CD14-positive monocyte (primary cell): ENCODE measurements at regions not wholly inside any gene's neighbourhood (a gene's known extent, or its start where the extent isn't known, plus 50 kb on each side); places are given as distances from the start of the nearest gene placed in this dataset.
"Not testable (repeated sequence)": the region's sequence is repeated elsewhere in the genome, so short reads cannot be mapped to it uniquely, and the experiment has no call there.

ENCODE experiments used
- DNase-seq, 3 donors: peaks; one replicate each; pipeline ENCODE4 v3.0.0-alpha.2; 2011 to 2022
- H2AFZ ChIP-seq: 2 replicates; pipeline ENCODE4 v1.6.0; 2012; ENCODE audit warnings: mild to moderate bottlenecking, low read depth, low read length, inconsistent platforms; ENCODE audit not compliant: insufficient read depth, poor library complexity, severe bottlenecking
- H3K27ac ChIP-seq, 2 donors: 1 replicate in 1 of 2; 2 replicates in 1 of 2; pipeline ENCODE4 v1.5.1; 2012 to 2013; ENCODE audit warnings: low read length in 2 of 2, control low read depth in 1 of 2, inconsistent platforms in 1 of 2, low read depth in 1 of 2, mild to moderate bottlenecking in 1 of 2
- H3K27me3 ChIP-seq, 2 donors: one replicate each; pipeline versions ENCODE4 v1.6.0 to v1.6.1; 2011 to 2013; ENCODE audit warnings: low read length in 2 of 2; ENCODE audit not compliant: control insufficient read depth in 2 of 2, insufficient read depth in 2 of 2
- H3K36me3 ChIP-seq, 2 donors: replicated peaks in 1 of 2; 1 replicate in 1 of 2; 2 replicates in 1 of 2; pipeline versions ENCODE4 v1.5.1 to v1.6.1; 2012 to 2013; ENCODE audit warnings: low read length in 2 of 2, control low read depth in 1 of 2, inconsistent platforms in 1 of 2, mild to moderate bottlenecking in 1 of 2; ENCODE audit not compliant: insufficient read depth in 2 of 2, control insufficient read depth in 1 of 2
- H3K4me1 ChIP-seq, 2 donors: 1 replicate in 1 of 2; 2 replicates in 1 of 2; pipeline versions ENCODE4 v1.5.1 to v1.6.1; 2012 to 2013; ENCODE audit warnings: low read length in 2 of 2, control low read depth in 1 of 2, inconsistent platforms in 1 of 2, mild to moderate bottlenecking in 1 of 2, moderate library complexity in 1 of 2; ENCODE audit not compliant: insufficient read depth in 2 of 2, control insufficient read depth in 1 of 2
- H3K4me2 ChIP-seq: replicated peaks from 2 replicates; pipeline ENCODE3; 2012; ENCODE audit warnings: low read length, moderate library complexity, mild to moderate bottlenecking; ENCODE audit not compliant: poor library complexity, severe bottlenecking; ENCODE audit errors: extremely low read depth
- H3K4me3 ChIP-seq, 3 experiments: fragments of 200-600 bp in 1 of 3; sonication (generic) in 1 of 3; replicated peaks in 1 of 3; 1 replicate in 2 of 3; 2 replicates in 1 of 3; pipeline ENCODE4 v1.5.1; 2011 to 2013; ENCODE audit warnings: low read length in 3 of 3, mild to moderate bottlenecking in 3 of 3, control low read depth in 2 of 3, low read depth in 2 of 3, inconsistent platforms in 1 of 3, moderate library complexity in 1 of 3
- H3K79me2 ChIP-seq: 2 replicates; pipeline ENCODE4 v1.6.0; 2012; ENCODE audit warnings: mild to moderate bottlenecking, control low read depth, inconsistent platforms, low read length, moderate library complexity; ENCODE audit not compliant: insufficient read depth
- H3K9ac ChIP-seq: 2 replicates; pipeline ENCODE4 v1.6.0; 2017; ENCODE audit warnings: low read length, mild to moderate bottlenecking; ENCODE audit not compliant: insufficient read depth, poor library complexity, severe bottlenecking
- H3K9me3 ChIP-seq, 2 donors: replicated peaks in 1 of 2; 1 replicate in 1 of 2; 2 replicates in 1 of 2; pipeline versions ENCODE4 v1.5.1 to v1.6.1; 2012 to 2013; ENCODE audit warnings: low read length in 2 of 2, control low read depth in 1 of 2; ENCODE audit not compliant: control insufficient read depth in 1 of 2, insufficient read depth in 1 of 2
- H4K20me1 ChIP-seq: 2 replicates; pipeline ENCODE4 v1.6.0; 2012; ENCODE audit warnings: mild to moderate bottlenecking, low read length, control low read depth, moderate library complexity; ENCODE audit not compliant: insufficient read depth
- H3K27ac Mint-ChIP-seq, 7 donors: one replicate each; pipeline ENCODE4 v1.8.0; 2020; ENCODE audit warnings: mild to moderate bottlenecking in 7 of 7, mixed read lengths in 7 of 7, moderate library complexity in 6 of 7, inconsistent platforms in 2 of 7
- H3K27me3 Mint-ChIP-seq, 3 donors: one replicate each; pipeline ENCODE4 v1.8.0; 2021 to 2022; ENCODE audit warnings: low read depth in 3 of 3, mild to moderate bottlenecking in 3 of 3, mixed read lengths in 3 of 3, moderate library complexity in 3 of 3, inconsistent platforms in 1 of 3
- H3K36me3 Mint-ChIP-seq, 2 donors: one replicate each; pipeline ENCODE4 v1.8.0; 2020; ENCODE audit warnings: mixed read lengths in 2 of 2, inconsistent platforms in 1 of 2, mild to moderate bottlenecking in 1 of 2
- H3K4me1 Mint-ChIP-seq: one replicate; pipeline ENCODE4 v1.8.0; 2020; ENCODE audit warnings: mild to moderate bottlenecking, mixed read lengths
- H3K4me3 Mint-ChIP-seq, 2 donors: one replicate each; pipeline ENCODE4 v1.8.0; 2020; ENCODE audit warnings: mild to moderate bottlenecking in 2 of 2, mixed read lengths in 2 of 2, moderate library complexity in 1 of 2
- H3K9me3 Mint-ChIP-seq, 7 donors: one replicate each; pipeline ENCODE4 v1.8.0; 2020 to 2022; ENCODE audit warnings: mixed read lengths in 7 of 7, mild to moderate bottlenecking in 6 of 7, moderate library complexity in 6 of 7, inconsistent platforms in 2 of 7
- WGBS: methylation state at CpG from one replicate; pipeline ENCODE4 v1.1.5; 2013; ENCODE audit warnings: missing lambda C conversion rate; ENCODE audit not compliant: insufficient coverage; 5-methylcytosine and 5-hydroxymethylcytosine counted together
- intact Hi-C, 2 donors: fragments of 100-400 bp; cut with micrococcal nuclease; formaldehyde crosslinking; loops; one replicate each; pipeline versions ENCODE4 v1.15.0 to v1.15.1; 2023
- TF ChIP-seq, protein P1 (sequence below): fragments of 200-600 bp; IDR thresholded peaks from one replicate; pipeline ENCODE4 v1.8.0; 2022; ENCODE audit warnings: antibody characterized with exemption, mild to moderate bottlenecking

DNA sequence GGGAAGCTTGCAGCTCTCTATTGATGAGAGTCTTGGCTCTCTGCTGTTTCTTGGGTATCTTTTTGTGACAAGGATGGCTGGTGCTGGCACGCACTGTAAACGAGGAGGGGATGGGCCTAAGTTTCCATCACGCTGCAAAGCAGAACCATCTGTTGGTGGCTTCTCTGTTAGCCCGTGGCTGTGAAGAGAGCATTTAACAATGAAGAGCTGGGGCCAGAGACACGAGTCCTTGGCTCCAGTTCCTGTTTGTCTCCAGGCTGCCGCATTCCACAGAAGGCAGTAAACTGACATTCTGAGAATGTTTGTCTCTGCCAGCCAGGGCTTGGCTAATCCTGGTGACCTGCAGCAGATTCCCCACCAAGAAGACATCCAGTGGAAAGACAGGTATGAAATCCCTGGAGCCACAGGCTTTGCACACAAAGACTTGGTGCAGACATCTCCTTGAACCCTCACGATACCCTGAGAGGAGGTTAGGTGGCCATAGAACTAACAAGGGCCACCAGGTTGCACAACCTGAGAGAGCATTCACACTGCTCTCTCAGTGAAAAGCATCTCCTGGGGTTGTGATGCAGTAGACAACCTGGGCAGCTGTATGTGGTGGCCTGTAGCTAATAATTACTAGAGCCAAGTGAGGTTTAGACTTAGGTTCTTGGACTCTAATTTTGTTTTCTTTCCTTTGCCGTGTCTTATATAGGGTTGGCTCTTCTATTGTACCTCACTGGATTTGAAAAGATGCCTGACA, 130.9 kb downstream of the ASB7 start:
- H3K9ac ChIP-seq, result no peak overlapping the region
- Mint-ChIP-seq H3K4me1 (peaks cover 3% of the 10 kb centered on the region), H3K4me3 (no peak overlapping the region), H3K27me3 (peaks cover 0 to 20% (median 9%) of the 10 kb centered on the region in 3 donors), H3K36me3 (no peaks in the 10 kb centered on the region), H3K27ac (no peak overlapping the region), H3K9me3 (peaks cover 4 to 16% (median 8%) of the 10 kb centered on the region in 7 donors)
- H3K27ac ChIP-seq, result no peak overlapping the region
- no peak for DNase-seq
- H4K20me1 ChIP-seq, result no peaks in the 10 kb centered on the region
- no peaks in the 10 kb centered on the region for H3K36me3 ChIP-seq
- TF ChIP-seq, protein P1, sequence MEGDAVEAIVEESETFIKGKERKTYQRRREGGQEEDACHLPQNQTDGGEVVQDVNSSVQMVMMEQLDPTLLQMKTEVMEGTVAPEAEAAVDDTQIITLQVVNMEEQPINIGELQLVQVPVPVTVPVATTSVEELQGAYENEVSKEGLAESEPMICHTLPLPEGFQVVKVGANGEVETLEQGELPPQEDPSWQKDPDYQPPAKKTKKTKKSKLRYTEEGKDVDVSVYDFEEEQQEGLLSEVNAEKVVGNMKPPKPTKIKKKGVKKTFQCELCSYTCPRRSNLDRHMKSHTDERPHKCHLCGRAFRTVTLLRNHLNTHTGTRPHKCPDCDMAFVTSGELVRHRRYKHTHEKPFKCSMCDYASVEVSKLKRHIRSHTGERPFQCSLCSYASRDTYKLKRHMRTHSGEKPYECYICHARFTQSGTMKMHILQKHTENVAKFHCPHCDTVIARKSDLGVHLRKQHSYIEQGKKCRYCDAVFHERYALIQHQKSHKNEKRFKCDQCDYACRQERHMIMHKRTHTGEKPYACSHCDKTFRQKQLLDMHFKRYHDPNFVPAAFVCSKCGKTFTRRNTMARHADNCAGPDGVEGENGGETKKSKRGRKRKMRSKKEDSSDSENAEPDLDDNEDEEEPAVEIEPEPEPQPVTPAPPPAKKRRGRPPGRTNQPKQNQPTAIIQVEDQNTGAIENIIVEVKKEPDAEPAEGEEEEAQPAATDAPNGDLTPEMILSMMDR, result no peak
- no peaks in the 10 kb centered on the region for H3K27me3 ChIP-seq
- intact Hi-C loops, result no loop called here
- no peaks in the 10 kb centered on the region for H3K4me1 ChIP-seq
- H3K79me2 ChIP-seq, result no peaks in the 10 kb centered on the region
- 64% methylated on average over 7 of the region's 8 CpGs for WGBS
- H2AFZ ChIP-seq, result no peak overlapping the region
- no peak overlapping the region for H3K4me2 ChIP-seq
- H3K4me3 ChIP-seq, result no peak overlapping the region
- peaks cover 0 to 10% of the 10 kb centered on the region in 2 donors for H3K9me3 ChIP-seq

DNA sequence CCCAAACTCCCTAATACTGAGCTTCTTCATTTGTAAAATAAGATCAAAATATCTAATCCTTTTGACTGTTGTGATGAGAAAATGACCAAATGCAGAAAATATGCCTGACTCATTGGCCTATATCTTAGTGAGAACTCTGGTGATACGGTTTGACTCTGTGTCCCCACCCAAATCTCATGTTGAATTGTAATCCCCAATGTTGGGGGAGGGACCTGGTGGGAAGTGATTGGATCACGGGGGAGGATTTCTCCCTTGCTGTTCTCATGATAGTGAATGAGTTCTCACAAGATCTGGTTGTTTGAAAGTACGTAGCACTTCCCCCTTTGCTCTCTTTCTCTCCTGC, 131.4 kb downstream of the ASB7 start:
- H3K9ac ChIP-seq, H3K4me1 ChIP-seq, H3K4me3 ChIP-seq, H2AFZ ChIP-seq, H3K79me2 ChIP-seq, H3K9me3 ChIP-seq, H3K4me2 ChIP-seq, H3K4me3 Mint-ChIP-seq, H3K27me3 ChIP-seq, H3K36me3 ChIP-seq, H3K36me3 Mint-ChIP-seq, H3K27ac Mint-ChIP-seq, H4K20me1 ChIP-seq, DNase-seq, intact Hi-C loops, H3K27ac ChIP-seq, H3K4me1 Mint-ChIP-seq: not testable (repeated sequence)
- 83% methylated on average over 1 of the region's 3 CpGs for WGBS
- Mint-ChIP-seq H3K9me3 (peaks cover 4 to 16% (median 8%) of the 10 kb centered on the region in 7 donors), H3K27me3 (peaks cover 0 to 18% (median 9%) of the 10 kb centered on the region in 3 donors)
